Activated CD4-positive, alpha-beta memory T cell treated with anti-CD3 and anti-CD28 coated beads for 36 hours (primary cell): ENCODE measurements at regions not wholly inside any gene's neighbourhood (a gene's known extent, or its start where the extent isn't known, plus 50 kb on each side); places are given as distances from the start of the nearest gene placed in this dataset.

Source experiments
- CTCF ChIA-PET: fragments of 350-600 bp; sonication (Branson Sonifier 250); formaldehyde crosslinking; loops from one replicate; lab custom pipeline; 2021; ENCODE audit warnings: antibody characterized with exemption, inconsistent platforms; lab: Charles Lee
- POLR2A ChIA-PET: fragments of 350-600 bp; sonication (Branson Sonifier 250); formaldehyde crosslinking; loops from one replicate; lab custom pipeline; 2021; ENCODE audit warnings: antibody characterized with exemption; lab: Charles Lee
- DNase-seq: peaks from one replicate; pipeline ENCODE4 v3.0.0-alpha.2; 2020
- H3K27ac Mint-ChIP-seq: one replicate; pipeline ENCODE4 v1.8.0; 2021; ENCODE audit warnings: mixed read lengths
- H3K27me3 Mint-ChIP-seq: one replicate; pipeline ENCODE4 v1.8.0; 2021; ENCODE audit warnings: mixed read lengths
- H3K36me3 Mint-ChIP-seq: one replicate; pipeline ENCODE4 v1.8.0; 2021; ENCODE audit warnings: mixed read lengths
- H3K4me1 Mint-ChIP-seq: one replicate; pipeline ENCODE4 v1.8.0; 2021; ENCODE audit warnings: low read depth, mixed read lengths
- H3K4me3 Mint-ChIP-seq: one replicate; pipeline ENCODE4 v1.8.0; 2021; ENCODE audit warnings: mild to moderate bottlenecking, mixed read lengths
- H3K9me3 Mint-ChIP-seq: one replicate; pipeline ENCODE4 v1.8.0; 2021; ENCODE audit warnings: mixed read lengths
- intact Hi-C: fragments of 100-400 bp; cut with micrococcal nuclease; formaldehyde crosslinking; loops from one replicate; pipeline ENCODE4 v1.15.1; 2023

DNA sequence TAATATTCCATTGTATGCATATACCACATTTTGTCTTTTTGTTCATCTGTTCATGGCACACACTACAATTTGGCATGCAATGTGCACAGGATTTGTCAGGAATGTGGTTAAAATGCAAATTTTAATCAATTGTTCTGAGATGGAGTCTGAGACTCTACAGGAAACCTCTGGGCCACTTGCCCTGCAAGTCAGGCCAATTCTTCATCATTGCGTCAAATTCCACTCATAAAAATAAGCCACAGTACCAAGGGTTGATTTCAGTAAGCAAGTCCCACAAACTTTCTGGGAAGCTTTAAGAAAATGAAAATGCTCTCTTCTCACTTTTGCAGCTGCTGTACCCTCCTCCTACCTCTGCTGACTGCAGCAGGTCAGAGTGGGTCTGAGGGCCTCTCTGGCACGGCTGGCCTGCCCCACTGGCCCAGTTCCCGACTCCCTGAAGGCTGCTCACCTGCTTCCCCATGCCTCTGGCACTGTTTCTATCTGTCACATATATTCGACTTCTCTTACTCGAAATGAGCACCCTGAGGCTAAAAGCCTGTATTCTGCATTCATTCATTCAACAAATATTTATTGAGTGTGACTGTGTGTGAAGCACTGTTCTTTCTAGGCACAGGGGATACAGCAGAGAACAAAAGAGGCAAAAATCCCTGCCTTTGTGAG is 83.8 kb upstream of the WASF3 start:
- no peaks in the 10 kb centered on the region for H3K9me3 Mint-ChIP-seq
- DNase-seq, result no peak
- no peak overlapping the region for H3K4me3 Mint-ChIP-seq
- ChIA-PET POLR2A (no interaction called here), CTCF (interaction anchor here (0.8 kb wide), 1 partner anchor 225 kb away, joined by 4 read pairs; no protein-coding TSS in a partner anchor)
- no peaks in the 10 kb centered on the region for H3K36me3 Mint-ChIP-seq
- H3K27ac Mint-ChIP-seq, result no peak overlapping the region
- H3K27me3 Mint-ChIP-seq, result no peaks in the 10 kb centered on the region
- H3K4me1 Mint-ChIP-seq, result peaks cover 4% of the 10 kb centered on the region
- intact Hi-C loops, result no loop called here

DNA sequence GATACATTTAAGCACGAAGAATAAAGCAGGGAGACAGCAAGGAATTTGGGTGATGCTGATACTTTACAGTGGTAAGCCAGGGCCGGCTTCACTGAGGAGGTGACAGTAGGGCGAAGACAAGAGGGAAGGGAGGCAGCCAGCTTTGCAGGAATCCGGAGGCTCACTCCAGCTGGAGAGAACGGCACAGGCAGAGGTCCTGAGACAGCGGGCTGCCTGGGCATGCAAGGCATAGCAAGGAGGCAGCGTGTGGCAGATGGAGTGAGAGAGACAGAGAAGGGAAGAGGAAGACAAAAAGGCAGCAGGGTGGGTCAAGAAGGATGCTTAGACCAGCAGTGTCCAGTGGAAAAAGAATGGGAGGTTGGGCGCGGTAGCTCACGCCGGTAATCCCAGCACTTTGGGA is 83.2 kb upstream of the WASF3 start:
- Mint-ChIP-seq H3K4me3 (no peak overlapping the region), H3K36me3 (no peaks in the 10 kb centered on the region), H3K27ac (no peak overlapping the region), H3K27me3 (no peaks in the 10 kb centered on the region), H3K9me3 (no peaks in the 10 kb centered on the region), H3K4me1 (peaks cover 4% of the 10 kb centered on the region)
- no peak for DNase-seq
- ChIA-PET POLR2A (no interaction called here), CTCF (interaction anchor here (0.8 kb wide), 1 partner anchor 224 kb away, joined by 4 read pairs; no protein-coding TSS in a partner anchor)
- intact Hi-C loops, result no loop called here

DNA sequence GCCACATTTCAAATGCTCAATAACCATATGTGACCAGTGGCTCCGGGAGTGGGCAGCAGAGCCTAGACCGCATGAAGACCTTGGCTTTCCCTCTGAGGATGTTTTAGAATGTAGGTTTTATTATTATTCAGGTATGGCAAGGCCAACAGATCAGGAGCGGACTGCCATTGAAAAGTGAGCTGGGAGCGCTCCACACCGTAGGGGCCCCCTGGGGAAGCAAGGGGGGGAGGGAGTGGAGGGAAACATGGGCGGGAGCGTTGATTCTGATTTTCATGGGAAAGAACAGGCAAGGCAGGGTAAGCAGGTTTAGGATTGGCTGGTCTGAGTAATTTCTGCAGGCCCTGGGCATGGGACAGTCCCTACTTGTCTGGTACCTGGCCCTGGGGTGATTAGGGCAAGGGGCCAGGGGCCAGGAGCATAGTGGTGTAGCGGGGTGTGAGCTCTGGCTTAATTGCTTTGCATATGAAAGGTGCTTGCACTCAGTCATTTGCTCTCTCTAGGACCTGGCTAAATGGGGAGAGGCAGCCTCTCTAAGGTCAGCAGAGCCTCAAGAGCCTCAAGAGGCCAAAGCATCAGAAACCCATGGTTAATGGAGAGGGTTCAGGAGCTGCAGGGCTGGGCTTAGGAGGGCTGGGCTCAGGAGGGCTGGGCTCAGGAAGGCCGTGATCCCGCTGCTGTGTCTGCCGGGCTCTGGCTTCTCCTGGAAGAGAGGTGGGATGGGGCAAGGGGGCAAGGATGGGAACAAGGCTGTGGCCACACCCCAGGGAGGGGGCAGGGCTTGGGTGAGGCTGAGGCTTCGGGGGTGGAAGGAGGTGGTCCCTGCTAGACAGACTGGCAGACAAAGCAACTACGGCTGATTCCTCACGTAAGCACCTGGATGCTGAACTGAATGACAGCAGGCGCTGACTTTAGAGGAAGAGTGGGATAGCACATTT is 82.0 kb upstream of the WASF3 start:
- POLR2A ChIA-PET, result no interaction called here
- Mint-ChIP-seq H3K27me3 (no peaks in the 10 kb centered on the region), H3K4me1 (peaks cover 4% of the 10 kb centered on the region), H3K9me3 (no peaks in the 10 kb centered on the region), H3K27ac (no peak overlapping the region), H3K36me3 (no peaks in the 10 kb centered on the region), H3K4me3 (no peak overlapping the region)
- intact Hi-C loops, result no loop called here
- CTCF ChIA-PET, result no interaction called here
- DNase-seq, result no peak

DNA sequence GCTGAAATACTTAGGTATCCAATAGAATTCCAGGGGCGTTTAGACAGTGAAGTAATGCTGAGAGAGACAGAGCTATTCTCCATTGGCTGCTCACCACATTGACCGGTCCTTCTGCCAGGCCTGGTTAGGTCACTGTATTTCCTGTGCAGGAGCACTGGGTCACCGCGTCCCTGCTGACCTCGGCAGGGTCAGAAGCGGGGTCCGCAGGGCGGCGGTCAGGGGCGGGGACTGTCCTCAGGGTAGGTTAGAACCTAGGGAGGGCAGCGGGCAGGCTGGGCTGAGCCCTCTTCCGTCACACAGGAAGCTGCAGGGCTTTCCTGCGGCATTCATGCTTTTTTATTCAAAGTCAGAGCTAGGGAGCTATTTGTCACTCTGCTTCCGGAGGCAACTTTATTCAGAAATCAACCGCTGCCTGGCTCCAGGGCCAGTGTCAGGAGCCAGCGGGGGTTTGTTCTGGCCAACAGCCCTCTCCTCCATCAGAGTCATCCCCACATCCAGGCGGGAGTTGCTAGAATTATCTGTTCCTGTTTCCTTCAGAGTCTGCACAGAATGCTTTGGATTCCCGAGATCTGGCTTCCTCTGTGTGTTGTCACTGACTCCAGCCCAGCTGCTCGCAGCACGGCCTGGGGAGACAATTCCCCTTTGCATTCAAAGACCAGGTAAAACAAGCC is 81.2 kb upstream of the WASF3 start:
- Mint-ChIP-seq H3K4me1 (peaks cover 4% of the 10 kb centered on the region), H3K9me3 (no peaks in the 10 kb centered on the region), H3K27ac (no peak overlapping the region), H3K4me3 (no peak overlapping the region), H3K36me3 (no peaks in the 10 kb centered on the region), H3K27me3 (no peaks in the 10 kb centered on the region)
- peak; percentile 18 for DNase-seq
- CTCF ChIA-PET, result no interaction called here
- intact Hi-C loops, result no loop called here
- POLR2A ChIA-PET, result no interaction called here

DNA sequence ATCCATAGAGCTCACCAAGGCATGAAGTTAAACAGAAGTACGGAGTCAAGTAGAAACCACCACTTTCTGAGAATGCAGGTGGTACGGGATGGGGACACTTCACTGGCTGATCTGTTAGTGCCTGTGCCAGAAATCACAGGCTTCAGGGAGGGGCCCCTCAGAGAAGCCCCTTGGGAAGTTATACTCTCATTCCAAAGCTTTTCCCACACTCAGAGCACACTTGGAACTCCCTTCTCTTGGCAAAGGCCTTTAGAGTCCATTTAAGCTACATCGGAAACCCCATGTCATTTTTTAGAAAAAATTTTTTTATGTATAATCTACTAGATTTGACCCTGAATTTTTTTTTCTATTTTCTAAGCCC is 80.7 kb upstream of the WASF3 start:
- H3K9me3 Mint-ChIP-seq, result no peaks in the 10 kb centered on the region
- CTCF ChIA-PET, result no interaction called here
- H3K27ac Mint-ChIP-seq, result no peak overlapping the region
- intact Hi-C loops, result no loop called here
- no peak overlapping the region for H3K4me3 Mint-ChIP-seq
- peaks cover 4% of the 10 kb centered on the region for H3K4me1 Mint-ChIP-seq
- no peaks in the 10 kb centered on the region for H3K27me3 Mint-ChIP-seq
- POLR2A ChIA-PET, result no interaction called here
- no peaks in the 10 kb centered on the region for H3K36me3 Mint-ChIP-seq
- DNase-seq, result no peak

DNA sequence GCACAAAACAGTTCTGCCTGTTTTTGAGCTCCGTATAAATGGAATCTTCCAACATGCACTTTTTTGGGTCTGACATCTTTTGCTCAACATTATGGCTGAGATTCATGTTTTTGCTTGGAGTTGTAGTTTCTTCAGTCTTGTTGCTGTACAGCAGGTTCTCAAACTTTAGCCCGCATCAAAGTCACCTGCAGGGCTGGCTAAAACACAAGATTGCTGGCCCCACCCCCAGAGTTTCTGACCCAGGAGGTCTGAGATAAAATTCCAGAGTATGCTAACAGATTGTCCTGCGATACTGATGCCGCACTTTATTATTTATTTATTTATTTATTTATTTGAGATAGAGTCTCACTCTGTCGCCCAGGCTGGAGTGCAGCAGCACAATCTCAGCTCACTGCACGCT is 79.8 kb upstream of the WASF3 start:
- peaks cover 6% of the 10 kb centered on the region for H3K4me1 Mint-ChIP-seq
- H3K9me3 Mint-ChIP-seq, result no peaks in the 10 kb centered on the region
- intact Hi-C loops, result no loop called here
- ChIA-PET POLR2A (no interaction called here), CTCF (no interaction called here)
- DNase-seq, result no peak
- H3K36me3 Mint-ChIP-seq, result no peaks in the 10 kb centered on the region
- H3K27me3 Mint-ChIP-seq, result no peaks in the 10 kb centered on the region
- no peak overlapping the region for H3K27ac Mint-ChIP-seq
- no peak overlapping the region for H3K4me3 Mint-ChIP-seq

DNA sequence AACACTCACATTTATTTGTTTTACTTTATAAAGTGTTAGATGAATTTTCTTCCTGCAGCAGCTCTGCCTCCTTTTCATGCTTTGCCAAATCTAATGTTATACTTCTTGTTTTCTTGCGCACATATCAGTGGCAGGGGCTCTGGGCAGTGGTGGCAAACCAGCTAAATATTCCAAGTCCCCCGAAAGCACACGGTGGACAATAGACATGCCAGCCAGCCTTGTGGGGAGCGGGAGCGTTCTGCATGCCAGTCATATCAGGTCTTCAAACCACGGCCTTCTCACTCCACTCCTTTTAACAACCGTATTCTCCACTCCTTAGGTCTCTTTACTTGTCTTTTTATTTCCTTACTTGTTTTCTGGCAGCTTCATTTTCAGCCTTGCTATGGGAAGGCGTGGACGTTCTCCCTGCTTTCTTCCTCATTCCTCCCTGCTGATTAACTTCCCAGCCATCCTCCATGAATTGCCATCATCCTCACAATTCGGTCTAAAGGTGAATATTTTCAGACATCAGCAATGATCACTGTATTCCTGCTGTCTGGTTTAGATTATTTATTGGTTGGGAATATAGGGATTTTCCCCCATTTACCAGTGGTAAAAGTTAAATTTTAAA is 77.1 kb upstream of the WASF3 start:
- intact Hi-C loops, result no loop called here

DNA sequence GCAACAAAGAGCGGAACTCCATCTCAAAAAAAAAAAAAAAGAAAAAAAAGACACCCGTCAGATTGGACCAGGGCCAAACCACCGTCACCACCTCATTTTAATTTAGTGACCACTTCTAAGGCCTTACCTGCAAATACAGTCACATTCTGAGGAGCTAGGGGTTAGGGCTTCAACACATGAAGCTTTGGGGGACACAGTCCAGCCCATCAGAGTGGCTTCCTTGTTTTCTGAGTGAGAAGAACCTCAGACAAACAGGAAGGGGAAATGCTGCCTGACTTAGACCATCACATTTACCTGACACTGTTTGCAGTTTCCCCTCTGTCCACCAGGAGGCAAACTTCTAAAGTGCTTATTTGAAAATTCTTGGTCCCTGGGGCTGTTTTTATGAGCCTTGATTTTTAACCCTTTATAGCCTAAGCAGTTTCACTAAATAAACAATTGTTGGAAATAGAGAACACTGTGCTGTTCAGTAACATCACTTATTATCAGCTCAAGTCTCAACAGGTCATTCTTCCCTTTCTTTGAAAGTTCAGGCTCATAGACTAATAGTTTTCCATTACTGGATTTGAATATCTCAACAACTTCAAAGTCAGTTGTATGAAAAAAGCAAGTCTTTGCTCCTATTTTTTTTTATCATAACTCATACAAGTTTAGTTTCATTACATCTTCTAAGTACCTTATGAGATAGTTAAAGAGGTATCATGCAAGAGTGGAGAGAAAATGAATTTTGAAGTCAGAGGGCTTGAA is 74.9 kb upstream of the WASF3 start:
- ChIA-PET CTCF (interaction anchor here (0.9 to 5.3 kb wide), 11 partner anchors 13 to 447 kb away, joined by 3 to 40 read pairs (median 3); no protein-coding TSS in a partner anchor), POLR2A (no interaction called here)
- Mint-ChIP-seq H3K4me3 (no peak overlapping the region), H3K4me1 (peaks cover 13% of the 10 kb centered on the region), H3K36me3 (no peaks in the 10 kb centered on the region), H3K9me3 (no peaks in the 10 kb centered on the region), H3K27me3 (no peaks in the 10 kb centered on the region), H3K27ac (peak overlapping the region; percentile 8)
- DNase-seq, result peak; percentile 72
- intact Hi-C loops, result loop anchor here (1.0 to 2.0 kb wide), 4 partner anchors 14 to 448 kb away; no protein-coding TSS in a partner anchor

More for the DNA sequence above, 77.1 kb upstream of the WASF3 start:
- POLR2A ChIA-PET, result no interaction called here
- Mint-ChIP-seq H3K4me3 (no peak overlapping the region), H3K27me3 (no peaks in the 10 kb centered on the region), H3K27ac (no peak overlapping the region), H3K4me1 (peaks cover 16% of the 10 kb centered on the region), H3K36me3 (no peaks in the 10 kb centered on the region), H3K9me3 (no peaks in the 10 kb centered on the region)
- CTCF ChIA-PET, result interaction anchor here (1.5 to 5.3 kb wide), 3 partner anchors 15 to 288 kb away, joined by 3 to 40 read pairs (median 33); no protein-coding TSS in a partner anchor
- no peak for DNase-seq

DNA sequence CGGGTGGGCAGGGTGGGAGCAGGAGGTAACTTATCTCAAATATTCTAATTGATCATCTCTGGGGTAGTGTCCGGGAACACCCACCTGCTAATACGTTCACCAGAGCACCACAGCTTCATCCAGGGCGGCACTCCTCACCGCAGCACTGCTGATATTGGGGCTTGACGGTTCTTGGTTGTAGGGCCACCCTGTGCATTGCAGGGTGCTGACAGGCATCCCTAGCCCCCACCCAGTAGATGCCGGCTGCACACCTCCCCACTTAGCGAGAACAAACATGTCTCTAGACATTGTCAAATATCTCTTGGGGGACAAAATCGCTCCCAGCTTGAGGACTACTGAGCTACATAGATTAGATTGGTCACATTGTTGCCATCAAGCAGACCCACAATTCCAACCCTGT is 73.9 kb upstream of the WASF3 start:
- no peaks in the 10 kb centered on the region for H3K27me3 Mint-ChIP-seq
- no peaks in the 10 kb centered on the region for H3K9me3 Mint-ChIP-seq
- no peaks in the 10 kb centered on the region for H3K36me3 Mint-ChIP-seq
- intact Hi-C loops, result loop anchor here (2.0 kb wide), 1 partner anchor 13 kb away; no protein-coding TSS in a partner anchor
- no peak overlapping the region for H3K4me3 Mint-ChIP-seq
- no peak for DNase-seq
- ChIA-PET CTCF (interaction anchor here (0.9 to 5.3 kb wide), 8 partner anchors 12 to 446 kb away, joined by 3 to 40 read pairs (median 6); no protein-coding TSS in a partner anchor), POLR2A (no interaction called here)
- peaks cover 13% of the 10 kb centered on the region for H3K4me1 Mint-ChIP-seq
- H3K27ac Mint-ChIP-seq, result no peak overlapping the region

DNA sequence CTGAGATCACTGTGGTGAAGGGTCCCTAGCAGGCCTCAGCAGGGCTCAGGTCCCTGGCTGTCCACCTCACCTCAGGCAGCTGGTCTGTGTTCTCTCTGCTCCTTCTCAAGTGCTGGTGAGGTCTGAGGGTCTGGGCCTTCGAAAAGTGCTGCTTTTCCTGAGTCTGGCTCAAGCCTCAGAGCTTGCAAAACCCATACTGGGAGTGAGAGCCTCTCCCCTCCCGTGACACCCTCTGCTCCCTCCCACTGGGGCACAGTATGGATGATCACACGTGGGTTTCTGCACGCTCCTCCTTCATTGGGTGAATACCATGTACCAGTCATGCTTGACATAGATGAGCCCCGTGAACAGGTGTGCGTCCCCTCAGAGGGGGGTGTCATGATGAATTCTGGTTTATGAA is 73.3 kb upstream of the WASF3 start:
- H3K9me3 Mint-ChIP-seq, result no peaks in the 10 kb centered on the region
- POLR2A ChIA-PET, result no interaction called here
- CTCF ChIA-PET, result interaction anchor here (0.9 to 5.3 kb wide), 4 partner anchors 212 to 298 kb away, joined by 3 to 40 read pairs (median 16); no protein-coding TSS in a partner anchor
- no peaks in the 10 kb centered on the region for H3K27me3 Mint-ChIP-seq
- H3K36me3 Mint-ChIP-seq, result no peaks in the 10 kb centered on the region
- peaks cover 13% of the 10 kb centered on the region for H3K4me1 Mint-ChIP-seq
- intact Hi-C loops, result no loop called here
- H3K27ac Mint-ChIP-seq, result no peak overlapping the region
- H3K4me3 Mint-ChIP-seq, result no peak overlapping the region
- no peak for DNase-seq

DNA sequence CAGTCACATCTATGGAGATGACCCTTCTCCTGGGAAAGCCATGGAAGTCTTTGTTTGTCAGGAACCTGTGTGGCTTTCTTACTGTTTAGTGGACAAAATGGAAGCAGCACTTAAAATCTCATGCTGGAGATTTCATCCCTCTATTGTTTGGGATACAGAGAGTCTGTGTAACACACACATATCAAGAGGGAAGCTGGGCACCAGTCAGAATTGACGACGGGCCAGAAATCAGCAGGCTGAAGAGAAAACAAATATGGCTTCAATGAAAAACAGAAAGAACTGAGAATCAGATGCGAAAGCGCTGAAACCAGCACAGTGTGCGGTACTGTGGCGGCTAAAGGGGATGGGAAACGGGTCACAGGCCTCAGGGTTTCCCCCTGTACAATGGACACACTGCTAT is 72.2 kb upstream of the WASF3 start:
- ChIA-PET POLR2A (no interaction called here), CTCF (no interaction called here)
- Mint-ChIP-seq H3K36me3 (no peaks in the 10 kb centered on the region), H3K9me3 (no peaks in the 10 kb centered on the region), H3K4me1 (peaks cover 13% of the 10 kb centered on the region), H3K4me3 (no peak overlapping the region), H3K27me3 (peaks cover 3% of the 10 kb centered on the region), H3K27ac (no peak overlapping the region)
- intact Hi-C loops, result no loop called here
- DNase-seq, result no peak
